HG03045 (cell line): ENCODE measurements at regions not wholly inside any gene's neighbourhood (a gene's known extent, or its start where the extent isn't known, plus 50 kb on each side); places are given as distances from the start of the nearest gene placed in this dataset.
"Not testable (repeated sequence)": the region's sequence is repeated elsewhere in the genome, so short reads cannot be mapped to it uniquely, and the experiment has no call there.

Experiments used
- ATAC-seq: cut with Tn5 transposase; IDR thresholded peaks from one replicate; pipeline ENCODE4 v1.9.1; 2021; ENCODE audit warnings: mild to moderate bottlenecking, moderate library complexity; ENCODE audit not compliant: unreplicated experiment

GRCh38 chr12:124707316-124707715 lies 139.9 kb upstream of the NCOR2 start:
- no peak for ATAC-seq

- no peak for ATAC-seq
Measured at GRCh38 chr12:124706363-124706762, 139.0 kb upstream of the NCOR2 start.

DNA sequence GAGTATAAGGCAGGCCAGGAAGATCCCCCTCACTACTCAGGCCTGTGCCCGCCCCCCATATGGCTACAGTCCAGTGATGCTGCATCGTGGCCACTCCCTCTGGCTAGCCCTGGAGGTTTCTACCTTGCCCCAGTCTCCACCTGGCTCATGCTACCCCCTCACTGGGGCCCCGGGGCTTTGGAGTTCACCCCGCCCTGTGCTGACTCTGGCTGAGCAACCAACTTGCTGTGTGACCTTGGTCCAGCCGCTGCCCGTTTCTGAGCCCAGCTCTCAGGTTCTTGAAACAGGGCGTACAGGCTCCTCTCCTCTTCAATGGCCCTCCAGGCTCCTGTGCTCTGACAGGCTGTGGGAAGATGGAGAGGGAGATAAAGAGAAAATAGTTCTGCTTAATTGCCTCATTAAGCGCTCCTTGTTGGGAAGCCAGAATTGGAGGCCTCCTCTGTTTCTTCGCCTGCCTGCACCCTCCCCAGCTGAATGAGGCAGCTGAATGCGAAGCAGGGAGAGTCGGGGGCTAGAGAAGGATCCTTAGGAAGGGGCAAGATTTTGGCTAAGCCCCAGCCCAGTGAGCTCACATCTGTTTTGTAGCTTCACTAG lies 138.2 kb upstream of the NCOR2 start:
- ATAC-seq = no peak

DNA sequence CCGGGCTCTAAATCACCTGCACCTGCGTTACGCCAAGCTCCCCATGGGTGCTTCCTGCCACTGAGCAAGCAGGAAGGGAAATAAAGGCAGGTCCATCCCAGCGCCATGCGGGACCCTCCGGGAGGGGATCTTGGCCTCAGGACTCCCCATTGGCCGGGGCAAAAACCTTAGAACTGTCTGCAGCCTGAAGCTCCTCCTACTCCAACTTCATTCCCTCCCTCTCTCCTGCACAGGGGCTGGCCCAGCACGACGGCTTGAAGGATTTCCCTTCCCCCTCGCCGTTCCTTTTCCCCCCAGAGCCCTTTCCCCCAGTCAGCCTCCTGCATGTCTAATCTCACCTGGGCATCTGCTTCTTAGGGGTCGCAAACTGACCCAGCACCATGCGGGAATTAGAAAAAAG lies 137.2 kb upstream of the NCOR2 start:
- no peak for ATAC-seq

DNA sequence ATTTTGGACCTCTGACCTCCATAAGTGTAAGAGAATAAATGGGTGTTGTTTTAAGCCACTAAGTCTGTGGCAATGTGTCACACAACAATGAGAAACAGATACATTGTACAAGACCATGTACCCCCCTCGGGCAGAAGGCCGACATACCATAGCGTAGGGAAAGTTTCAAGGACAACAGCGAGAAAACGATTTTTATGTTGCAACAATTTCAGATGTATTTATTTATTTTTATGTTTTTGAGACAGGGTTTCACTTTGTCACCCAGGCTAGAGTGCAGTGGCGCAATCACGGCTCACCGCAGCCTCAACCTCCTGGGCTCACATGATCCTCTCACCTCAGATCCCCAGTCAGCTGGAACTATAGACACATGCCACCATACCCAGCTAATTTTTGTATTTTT lies 136.4 kb upstream of the NCOR2 start:
- ATAC-seq = no peak

- ATAC-seq = no peak
Measured at GRCh38 chr12:124702736-124703135, 135.3 kb upstream of the NCOR2 start.

- ATAC-seq = no peak
Measured at GRCh38 chr12:124700810-124701592, 133.6 kb upstream of the NCOR2 start.

DNA sequence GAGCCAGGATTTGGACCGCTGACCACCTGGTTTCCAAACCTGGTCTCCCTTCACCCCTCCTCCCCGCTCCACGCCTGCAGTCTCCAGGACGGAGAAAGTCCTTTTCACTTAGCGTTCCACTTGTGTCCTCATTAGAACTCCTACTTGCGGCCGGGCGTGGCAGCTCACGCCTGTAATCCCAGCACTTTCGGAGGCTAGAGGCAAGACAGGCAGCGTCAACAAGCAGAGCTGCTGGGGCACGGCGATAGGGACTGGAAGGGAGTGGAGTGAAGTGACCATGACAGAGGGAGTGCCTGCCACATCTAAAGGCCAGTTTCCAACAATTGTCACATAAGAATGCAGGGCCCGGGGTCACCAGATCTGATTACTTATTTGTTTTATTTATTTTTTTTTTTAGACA lies 132.5 kb upstream of the NCOR2 start:
- no peak for ATAC-seq

DNA sequence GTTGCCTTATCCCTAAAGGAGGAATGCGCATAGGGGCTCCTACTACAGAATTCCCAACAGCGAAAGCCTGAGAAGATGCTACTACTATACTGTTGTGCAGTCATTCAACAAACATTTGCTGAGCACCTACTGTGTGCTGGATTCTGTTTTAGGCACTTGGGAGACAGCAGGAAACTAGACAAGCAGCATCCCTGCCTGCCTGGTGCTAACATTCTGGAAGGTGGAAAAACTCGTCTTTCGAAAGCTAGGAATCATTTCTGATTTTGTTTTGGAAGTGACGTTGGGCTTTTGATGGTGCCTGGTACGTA lies 131.5 kb upstream of the NCOR2 start:
- no peak for ATAC-seq

DNA sequence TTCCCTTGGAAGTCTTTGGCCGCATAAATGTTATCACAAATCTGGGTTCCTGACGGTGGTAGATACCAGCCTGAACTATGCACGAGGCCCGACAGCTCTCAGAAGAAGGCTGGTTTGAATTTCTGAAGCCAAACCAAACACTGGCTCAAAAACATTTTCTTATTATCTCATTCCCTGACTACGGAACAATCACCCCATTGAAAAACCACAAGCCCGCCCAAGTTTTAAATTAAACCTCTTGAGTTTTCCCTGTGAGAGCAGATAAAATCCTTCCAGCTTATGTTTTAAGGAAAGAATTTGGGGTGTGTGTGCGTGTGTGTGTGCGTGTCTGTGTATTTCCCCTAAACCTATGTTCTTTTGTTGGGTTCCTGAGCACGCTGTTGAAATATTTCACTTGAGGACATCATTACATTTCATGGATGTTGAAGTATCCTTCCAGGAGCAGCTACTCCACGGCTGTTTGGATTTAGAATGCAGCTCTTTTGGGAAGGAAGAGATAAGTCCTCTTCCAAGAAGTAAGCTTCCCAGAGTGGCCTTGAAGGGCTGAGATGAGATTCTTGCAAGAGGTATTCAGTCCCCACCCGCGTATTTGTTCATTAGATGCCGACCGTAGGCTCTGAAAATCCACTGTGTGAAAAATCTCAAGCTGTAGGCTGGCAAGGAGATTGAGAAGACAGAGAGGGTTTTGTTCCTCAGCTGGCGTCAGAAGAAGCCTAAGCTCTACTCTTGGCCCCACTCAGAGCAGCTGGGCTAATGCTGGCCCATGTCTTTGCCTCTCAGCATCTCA lies 131.0 kb upstream of the NCOR2 start:
- ATAC-seq = no peak

GRCh38 chr12:124697722-124698121 lies 130.3 kb upstream of the NCOR2 start:
- not testable (repeated sequence) for ATAC-seq

- no peak for ATAC-seq
Measured at GRCh38 chr12:124696693-124697476, 129.5 kb upstream of the NCOR2 start.

DNA sequence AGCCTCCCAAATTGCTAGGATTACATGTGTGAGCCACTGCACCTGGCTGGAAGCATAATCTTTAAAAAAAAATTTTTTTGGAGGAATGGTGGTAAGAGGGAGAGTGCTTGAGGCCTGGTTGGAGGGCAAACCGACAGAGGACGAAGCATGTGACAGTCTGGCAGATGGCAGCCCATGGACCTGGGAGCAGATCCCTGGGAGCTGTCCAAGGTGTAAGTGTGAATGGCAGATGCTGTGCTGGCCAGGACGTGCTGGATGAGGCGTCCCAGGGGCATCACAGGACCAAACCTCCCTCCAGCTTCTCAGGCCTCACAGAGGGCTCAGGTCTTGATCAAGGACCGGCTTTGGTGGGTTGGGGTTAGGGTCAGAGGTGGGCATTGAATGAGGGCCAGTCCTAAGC lies 128.4 kb upstream of the NCOR2 start:
- ATAC-seq = no peak

DNA sequence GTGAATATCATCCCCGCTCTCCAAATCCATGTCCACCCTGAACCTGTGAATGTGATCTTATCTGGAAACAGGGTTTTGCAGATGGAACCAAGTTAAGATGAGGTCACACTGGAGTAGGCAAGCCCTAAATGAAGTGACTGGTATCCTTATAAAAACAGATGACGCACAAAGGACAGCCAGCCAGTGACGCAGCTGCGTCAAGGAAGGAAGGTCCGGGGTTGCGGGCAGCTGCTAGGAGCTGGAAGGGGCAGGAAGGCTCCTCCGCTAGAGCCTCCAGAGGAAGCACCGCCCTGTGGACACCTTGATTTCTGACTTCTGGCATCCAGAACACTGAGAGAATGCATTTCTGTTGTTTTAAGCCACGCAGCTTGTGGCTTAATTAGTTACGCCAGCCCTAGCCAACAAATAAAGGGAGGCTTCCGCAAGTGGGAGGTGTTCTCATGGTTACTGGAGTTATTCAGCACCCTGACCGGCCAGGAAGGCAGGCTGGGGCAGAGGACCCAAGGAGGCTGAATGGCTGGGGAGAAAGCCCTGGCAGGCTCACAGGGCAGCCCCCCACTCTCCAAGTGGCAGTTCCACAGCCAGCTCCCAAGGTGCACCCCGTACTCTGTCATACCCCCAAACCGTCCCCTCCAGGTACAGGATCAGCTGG lies 127.6 kb upstream of the NCOR2 start:
- no peak for ATAC-seq

DNA sequence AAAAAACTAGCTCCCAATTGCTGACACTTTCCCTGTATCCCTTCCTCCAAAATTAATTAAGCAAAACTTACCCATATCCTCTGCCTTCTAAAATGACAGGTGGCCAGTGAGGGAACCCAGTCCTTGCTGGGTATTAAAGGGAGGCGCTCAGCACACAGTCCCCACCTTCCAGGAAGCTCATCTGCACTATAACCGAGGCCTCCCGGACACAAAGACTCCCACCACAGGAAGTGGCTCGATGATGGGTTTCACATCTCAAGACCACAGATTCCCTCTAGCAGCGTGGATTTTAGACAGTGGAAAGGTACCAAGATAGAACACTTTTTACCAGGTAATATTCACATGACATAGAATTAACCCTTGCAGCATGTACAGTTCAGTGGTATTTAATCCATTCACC lies 126.8 kb upstream of the NCOR2 start:
- ATAC-seq = no peak

DNA sequence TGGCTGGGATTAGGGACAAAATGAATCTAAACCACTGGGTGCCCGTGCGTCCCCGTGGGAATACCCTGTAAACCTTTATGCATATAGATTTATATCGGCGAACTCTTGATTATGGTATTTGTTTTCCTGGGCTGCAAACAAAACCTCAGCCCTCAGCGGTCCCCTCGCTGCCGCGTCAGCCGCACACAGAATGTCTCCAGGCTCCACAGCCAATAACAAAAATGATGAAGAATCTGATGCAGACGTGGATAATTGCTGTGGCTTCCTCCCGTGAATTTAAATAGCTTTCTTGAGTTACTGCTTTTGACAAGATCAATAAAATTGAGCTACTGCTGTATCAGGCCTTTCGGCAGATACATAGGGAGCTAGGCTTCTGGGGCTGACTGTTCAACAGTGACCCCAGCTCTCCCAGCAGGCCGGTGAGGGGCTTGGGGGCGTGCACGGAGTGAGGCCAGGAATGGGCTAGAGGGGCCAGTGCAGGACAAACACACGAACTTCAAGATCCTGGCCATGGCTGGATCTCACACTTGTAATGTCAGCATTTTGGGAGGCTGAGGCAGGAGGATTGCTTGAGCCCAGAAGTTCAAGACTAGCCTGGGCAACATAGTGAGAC lies 125.8 kb upstream of the NCOR2 start:
- no peak for ATAC-seq

GRCh38 chr12:124692443-124692842 lies 125.0 kb upstream of the NCOR2 start:
- no peak for ATAC-seq

DNA sequence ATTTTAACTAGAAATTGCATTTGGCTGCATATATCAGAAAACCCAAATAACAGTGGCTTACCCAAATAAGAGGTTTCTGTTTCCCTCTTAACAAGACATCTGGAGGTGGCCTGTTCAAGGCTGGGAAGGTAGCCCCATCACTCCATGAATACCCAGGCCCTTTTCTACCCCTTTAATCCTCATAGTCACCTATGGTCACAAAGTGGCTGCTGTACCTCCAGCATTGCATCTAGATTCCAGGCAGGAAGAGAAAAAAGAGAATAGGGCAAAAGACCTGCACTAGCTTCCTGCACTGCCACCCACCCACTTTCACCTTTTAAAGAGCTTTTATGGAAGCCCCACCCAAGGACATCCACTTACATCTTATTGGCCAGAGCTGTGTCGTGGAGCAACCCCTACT lies 124.0 kb upstream of the NCOR2 start:
- ATAC-seq = no peak

DNA sequence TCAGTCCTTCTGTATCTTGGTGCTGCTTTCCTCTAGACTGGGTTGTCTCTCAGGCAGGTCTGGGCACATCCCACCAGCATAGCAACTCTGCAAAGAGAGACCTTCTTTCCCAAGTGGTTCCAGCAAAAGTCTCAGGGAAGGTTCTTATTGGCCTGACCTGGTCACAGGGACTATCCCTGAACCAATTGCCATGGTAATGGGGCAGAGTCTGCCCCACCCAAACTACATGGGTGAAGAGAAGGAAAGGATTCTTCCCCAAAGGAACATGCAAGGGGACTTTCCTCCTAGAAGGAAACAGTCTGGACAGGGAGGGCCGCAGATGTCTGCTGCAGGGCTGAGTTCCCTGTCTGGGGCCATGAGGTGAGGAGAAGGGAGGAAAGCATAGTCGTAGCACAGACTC lies 122.2 kb upstream of the NCOR2 start:
- ATAC-seq = no peak

GRCh38 chr12:124688356-124688992 lies 121.1 kb upstream of the NCOR2 start:
- ATAC-seq = no peak
